ENCODE measurements at regions not wholly inside any gene's neighbourhood (a gene's known extent, or its start where the extent isn't known, plus 50 kb on each side); places are given as distances from the start of the nearest gene placed in this dataset.

GRCh38 chr13:72427757-72428528 lies 299.5 kb downstream of the MZT1 start:
- no peaks in the 10 kb centered on the region for H3K27me3 ChIP-seq (ENCODE audit: control insufficient read depth in 3 of 3, insufficient read depth in 3 of 3, low read length in 2 of 3)
- DNase-seq (no peak), ATAC-seq (ENCODE audit: insufficient read depth, low FRiP score) (no peak)
- TF ChIP-seq, protein P1, sequence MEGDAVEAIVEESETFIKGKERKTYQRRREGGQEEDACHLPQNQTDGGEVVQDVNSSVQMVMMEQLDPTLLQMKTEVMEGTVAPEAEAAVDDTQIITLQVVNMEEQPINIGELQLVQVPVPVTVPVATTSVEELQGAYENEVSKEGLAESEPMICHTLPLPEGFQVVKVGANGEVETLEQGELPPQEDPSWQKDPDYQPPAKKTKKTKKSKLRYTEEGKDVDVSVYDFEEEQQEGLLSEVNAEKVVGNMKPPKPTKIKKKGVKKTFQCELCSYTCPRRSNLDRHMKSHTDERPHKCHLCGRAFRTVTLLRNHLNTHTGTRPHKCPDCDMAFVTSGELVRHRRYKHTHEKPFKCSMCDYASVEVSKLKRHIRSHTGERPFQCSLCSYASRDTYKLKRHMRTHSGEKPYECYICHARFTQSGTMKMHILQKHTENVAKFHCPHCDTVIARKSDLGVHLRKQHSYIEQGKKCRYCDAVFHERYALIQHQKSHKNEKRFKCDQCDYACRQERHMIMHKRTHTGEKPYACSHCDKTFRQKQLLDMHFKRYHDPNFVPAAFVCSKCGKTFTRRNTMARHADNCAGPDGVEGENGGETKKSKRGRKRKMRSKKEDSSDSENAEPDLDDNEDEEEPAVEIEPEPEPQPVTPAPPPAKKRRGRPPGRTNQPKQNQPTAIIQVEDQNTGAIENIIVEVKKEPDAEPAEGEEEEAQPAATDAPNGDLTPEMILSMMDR (IDR thresholded peaks at IDR 0.05; ENCODE audit: control extremely low read depth, extremely low read depth) = no peak
- H3K4me3 ChIP-seq = no peak overlapping the region
- no peak overlapping the region for H3K27ac ChIP-seq (ENCODE audit: low read depth in 1 of 2, low read length in 1 of 2)
- 82 to 91% methylated on average over 7 of the region's 7 CpGs for WGBS, 2 donors
- H3K9ac ChIP-seq (ENCODE audit: insufficient read depth in 1 of 2, low read length in 2 of 2) = no peak overlapping the region
- H3K4me1 ChIP-seq (ENCODE audit: control insufficient read depth in 5 of 5, insufficient read depth in 5 of 5, low read length in 5 of 5) = no peaks in the 10 kb centered on the region
- H3K36me3 ChIP-seq (ENCODE audit: control insufficient read depth in 4 of 4, insufficient read depth in 4 of 4, low read length in 4 of 4) = no peaks in the 10 kb centered on the region
- H3K9me3 ChIP-seq (ENCODE audit: control insufficient read depth in 4 of 4, insufficient read depth in 3 of 4, low read length in 3 of 4) = no peaks in the 10 kb centered on the region

- Histone ChIP-seq H3K4me3 (no peak overlapping the region), H3K9ac (ENCODE audit: insufficient read depth in 1 of 2, low read length in 2 of 2) (no peak overlapping the region), H3K27ac (ENCODE audit: low read depth in 1 of 2, low read length in 1 of 2) (no peak overlapping the region), H3K9me3 (ENCODE audit: control insufficient read depth in 4 of 4, insufficient read depth in 3 of 4, low read length in 3 of 4) (no peaks in the 10 kb centered on the region), H3K36me3 (ENCODE audit: control insufficient read depth in 4 of 4, insufficient read depth in 4 of 4, low read length in 4 of 4) (no peaks in the 10 kb centered on the region), H3K4me1 (ENCODE audit: control insufficient read depth in 5 of 5, insufficient read depth in 5 of 5, low read length in 5 of 5) (no peaks in the 10 kb centered on the region), H3K27me3 (ENCODE audit: control insufficient read depth in 3 of 3, insufficient read depth in 3 of 3, low read length in 2 of 3) (no peaks in the 10 kb centered on the region)
- TF ChIP-seq, protein P1 (IDR thresholded peaks at IDR 0.05; ENCODE audit: control extremely low read depth, extremely low read depth) = no peak
- no peak for DNase-seq
- ATAC-seq (ENCODE audit: insufficient read depth, low FRiP score) = no peak
- 87 to 98% methylated on average over 2 of the region's 2 CpGs for WGBS, 2 donors
Observed at GRCh38 chr13:72424059-72424458, 303.4 kb downstream of the MZT1 start.

DNA sequence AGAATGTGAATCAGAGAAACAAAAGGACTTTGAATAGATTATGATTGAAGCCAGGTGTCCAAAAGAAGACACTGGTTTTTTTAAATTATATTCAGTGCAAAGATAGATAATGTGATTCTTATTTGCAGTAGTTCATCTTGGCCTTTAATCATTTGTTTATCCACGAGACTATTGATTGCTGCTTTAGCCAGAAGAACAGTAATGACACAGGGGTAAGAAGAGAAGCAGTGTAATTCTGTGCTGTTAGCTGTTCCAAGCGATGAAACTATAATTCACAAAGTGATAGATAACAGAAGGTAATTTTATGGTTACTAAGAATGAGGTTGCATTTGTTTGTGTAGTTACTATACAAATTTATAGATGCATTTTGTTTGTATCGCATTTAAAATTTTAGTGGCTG lies 311.6 kb downstream of the MZT1 start:
- no peak overlapping the region for H3K4me3 ChIP-seq
- no peaks in the 10 kb centered on the region for H3K9me3 ChIP-seq (ENCODE audit: control insufficient read depth in 4 of 4, insufficient read depth in 3 of 4, low read length in 3 of 4)
- no peaks in the 10 kb centered on the region for H3K4me1 ChIP-seq (ENCODE audit: control insufficient read depth in 5 of 5, insufficient read depth in 5 of 5, low read length in 5 of 5)
- no peaks in the 10 kb centered on the region for H3K36me3 ChIP-seq (ENCODE audit: control insufficient read depth in 4 of 4, insufficient read depth in 4 of 4, low read length in 4 of 4)
- H3K27ac ChIP-seq (ENCODE audit: low read depth in 1 of 2, low read length in 1 of 2) = no peak overlapping the region
- ATAC-seq (ENCODE audit: insufficient read depth, low FRiP score) (no peak), DNase-seq (no peak)
- TF ChIP-seq, protein P1 (IDR thresholded peaks at IDR 0.05; ENCODE audit: control extremely low read depth, extremely low read depth) = no peak
- no peak overlapping the region for H3K9ac ChIP-seq (ENCODE audit: insufficient read depth in 1 of 2, low read length in 2 of 2)
- WGBS, 2 donors = 84 to 87% methylated on average over 3 of the region's 3 CpGs
- H3K27me3 ChIP-seq (ENCODE audit: control insufficient read depth in 3 of 3, insufficient read depth in 3 of 3, low read length in 2 of 3) = no peaks in the 10 kb centered on the region

DNA sequence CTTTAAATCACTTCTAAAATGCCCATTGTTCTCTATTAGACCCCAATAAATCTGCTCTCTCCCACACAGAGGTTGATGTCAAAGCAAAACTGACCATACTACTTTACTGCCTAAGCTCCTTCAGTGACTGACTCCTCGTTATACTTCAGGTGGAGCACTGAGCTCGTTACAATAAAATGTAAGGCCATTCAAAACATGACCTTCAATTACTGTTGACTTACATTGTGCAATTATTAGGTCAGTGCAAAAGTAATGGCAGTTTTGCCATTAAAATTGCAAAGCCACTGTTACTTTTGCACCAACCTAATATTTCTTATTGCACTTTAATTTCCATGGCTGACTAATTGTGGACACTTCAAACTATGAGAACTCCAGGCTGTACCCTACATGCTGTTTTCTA lies 314.9 kb downstream of the MZT1 start:
- no peak for DNase-seq
- H3K27ac ChIP-seq (ENCODE audit: low read depth in 1 of 2, low read length in 1 of 2) = no peak overlapping the region
- ATAC-seq (ENCODE audit: insufficient read depth, low FRiP score) = no peak
- no peaks in the 10 kb centered on the region for H3K36me3 ChIP-seq (ENCODE audit: control insufficient read depth in 4 of 4, insufficient read depth in 4 of 4, low read length in 4 of 4)
- H3K9ac ChIP-seq (ENCODE audit: insufficient read depth in 1 of 2, low read length in 2 of 2) = no peak overlapping the region
- 59 to 86% methylated on average over 2 of the region's 2 CpGs for WGBS, 2 donors
- H3K27me3 ChIP-seq (ENCODE audit: control insufficient read depth in 3 of 3, insufficient read depth in 3 of 3, low read length in 2 of 3) = no peaks in the 10 kb centered on the region
- H3K4me3 ChIP-seq = no peak overlapping the region
- no peaks in the 10 kb centered on the region for H3K9me3 ChIP-seq (ENCODE audit: control insufficient read depth in 4 of 4, insufficient read depth in 3 of 4, low read length in 3 of 4)
- TF ChIP-seq, protein P1 (IDR thresholded peaks at IDR 0.05; ENCODE audit: control extremely low read depth, extremely low read depth) = no peak
- H3K4me1 ChIP-seq (ENCODE audit: control insufficient read depth in 5 of 5, insufficient read depth in 5 of 5, low read length in 5 of 5) = no peaks in the 10 kb centered on the region
